ENCODE measurements at regions not wholly inside any gene's neighbourhood (a gene's known extent, or its start where the extent isn't known, plus 50 kb on each side); places are given as distances from the start of the nearest gene placed in this dataset.

- CTCF ChIA-PET (ENCODE audit: unreplicated experiment) = no interaction called here
- POLR2A ChIA-PET = no interaction called here
- no peak overlapping the region for H2AFZ ChIP-seq (ENCODE audit: low read length)
- H3K27ac ChIP-seq (ENCODE audit: low read depth, low read length, poor library complexity, severe bottlenecking) = no peak overlapping the region
- 0 out of 2 replicates have a peak, but pooled peaks cover 4% of the 10 kb centered on the region for H3K9me3 ChIP-seq (ENCODE audit: low read length)
- H3K79me2 ChIP-seq (ENCODE audit: insufficient read depth, low read depth, low read length) = no peaks in the 10 kb centered on the region
- no peaks in the 10 kb centered on the region for H3K4me1 ChIP-seq (ENCODE audit: insufficient read depth, low read length, poor library complexity, severe bottlenecking)
- no peak overlapping the region for H3K4me2 ChIP-seq (ENCODE audit: low read length)
- no TSS peak for BruUV-seq (replicated peaks)
- H3K9me2 ChIP-seq (ENCODE audit: insufficient read depth, low read length) = no peaks in the 10 kb centered on the region
- DNase-seq (ENCODE audit: low spot score) = no peak
- no peaks in the 10 kb centered on the region for H4K20me1 ChIP-seq (ENCODE audit: insufficient read depth, low read length)
- TF ChIP-seq CTCF (conservative IDR thresholded peaks at IDR 0.05; ENCODE audit: low read length) (no peak), EZH2phosphoT487 (IDR thresholded peaks at IDR 0.05; ENCODE audit: borderline replicate concordance, low read depth, low read length) (no peak)
- intact Hi-C loops (cut with micrococcal nuclease; ENCODE audit: unreplicated experiment) = no loop called here
- H3K4me3 ChIP-seq (ENCODE audit: low read depth, low read length, poor library complexity, severe bottlenecking) = no peak overlapping the region
- no peaks in the 10 kb centered on the region for H3K36me3 ChIP-seq (ENCODE audit: insufficient read depth, low read length)
These were observed 1495.1 kb downstream of the TSPY10 start for GRCh38 chrY:11022734-11023133.

- ChIA-PET CTCF (ENCODE audit: unreplicated experiment) (no interaction called here), POLR2A (no interaction called here)
- Histone ChIP-seq H3K36me3 (ENCODE audit: insufficient read depth, low read length) (no peaks in the 10 kb centered on the region), H3K4me3 (ENCODE audit: low read depth, low read length, poor library complexity, severe bottlenecking) (no peak overlapping the region), H3K79me2 (ENCODE audit: insufficient read depth, low read depth, low read length) (no peaks in the 10 kb centered on the region), H3K9me3 (ENCODE audit: low read length) (no peaks in the 10 kb centered on the region), H3K27ac (ENCODE audit: low read depth, low read length, poor library complexity, severe bottlenecking) (no peak overlapping the region), H3K4me2 (ENCODE audit: low read length) (no peak overlapping the region), H3K9me2 (ENCODE audit: insufficient read depth, low read length) (no peaks in the 10 kb centered on the region), H4K20me1 (ENCODE audit: insufficient read depth, low read length) (no peaks in the 10 kb centered on the region), H3K4me1 (ENCODE audit: insufficient read depth, low read length, poor library complexity, severe bottlenecking) (no peaks in the 10 kb centered on the region), H2AFZ (ENCODE audit: low read length) (no peak overlapping the region)
- TF ChIP-seq CTCF (conservative IDR thresholded peaks at IDR 0.05; ENCODE audit: low read length) (no peak), EZH2phosphoT487 (IDR thresholded peaks at IDR 0.05; ENCODE audit: borderline replicate concordance, low read depth, low read length) (no peak)
- intact Hi-C loops (cut with micrococcal nuclease; ENCODE audit: unreplicated experiment) = no loop called here
- no peak for DNase-seq (ENCODE audit: low spot score)
- BruUV-seq (replicated peaks) = no TSS peak
These were observed 1516.7 kb downstream of the TSPY10 start for GRCh38 chrY:11044234-11044883.

- H2AFZ ChIP-seq (ENCODE audit: low read length) = no peak overlapping the region
- H3K4me1 ChIP-seq (ENCODE audit: insufficient read depth, low read length, poor library complexity, severe bottlenecking) = no peaks in the 10 kb centered on the region
- intact Hi-C loops (cut with micrococcal nuclease; ENCODE audit: unreplicated experiment) = no loop called here
- H3K27ac ChIP-seq (ENCODE audit: low read depth, low read length, poor library complexity, severe bottlenecking) = no peak overlapping the region
- BruUV-seq (replicated peaks) = no TSS peak
- H3K4me3 ChIP-seq (ENCODE audit: low read depth, low read length, poor library complexity, severe bottlenecking) = no peak overlapping the region
- H3K36me3 ChIP-seq (ENCODE audit: insufficient read depth, low read length) = no peaks in the 10 kb centered on the region
- TF ChIP-seq CTCF (conservative IDR thresholded peaks at IDR 0.05; ENCODE audit: low read length) = no peak
- no peak for TF ChIP-seq EZH2phosphoT487 (IDR thresholded peaks at IDR 0.05; ENCODE audit: borderline replicate concordance, low read depth, low read length)
- H3K9me3 ChIP-seq (ENCODE audit: low read length) = no peaks in the 10 kb centered on the region
- ChIA-PET POLR2A (no interaction called here), CTCF (ENCODE audit: unreplicated experiment) (no interaction called here)
- no peak for DNase-seq (ENCODE audit: low spot score)
- H3K79me2 ChIP-seq (ENCODE audit: insufficient read depth, low read depth, low read length) = no peaks in the 10 kb centered on the region
- no peak overlapping the region for H3K4me2 ChIP-seq (ENCODE audit: low read length)
- H3K9me2 ChIP-seq (ENCODE audit: insufficient read depth, low read length) = no peaks in the 10 kb centered on the region
- H4K20me1 ChIP-seq (ENCODE audit: insufficient read depth, low read length) = no peaks in the 10 kb centered on the region
These were observed 1535.8 kb downstream of the TSPY10 start for GRCh38 chrY:11063486-11063885.
